ENCODE measurements at regions not wholly inside any gene's neighbourhood (a gene's known extent, or its start where the extent isn't known, plus 50 kb on each side); places are given as distances from the start of the nearest gene placed in this dataset.

DNA sequence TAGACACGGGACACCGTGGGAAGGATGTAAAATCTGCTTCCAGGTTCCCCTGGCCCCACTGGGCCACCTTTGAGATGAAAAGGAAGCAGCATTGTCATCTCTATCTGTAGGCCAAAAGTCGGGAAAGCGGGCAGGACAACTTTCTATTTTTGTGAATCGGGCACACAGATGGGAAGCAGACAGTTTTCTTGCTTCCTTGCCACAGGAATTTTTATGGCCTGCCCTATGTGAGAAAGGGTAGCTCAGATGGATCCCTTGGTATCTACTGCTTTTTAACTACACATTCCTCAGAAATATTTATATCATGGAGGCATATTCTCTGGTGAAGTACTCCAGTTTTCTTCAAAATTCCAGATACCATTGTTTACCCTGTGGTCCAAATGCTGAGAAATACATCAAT, 735.5 kb downstream of the CBLN2 start:
- no peak for FAIRE-seq
- DNase-seq (ENCODE audit: insufficient read length, low spot score): no peak

DNA sequence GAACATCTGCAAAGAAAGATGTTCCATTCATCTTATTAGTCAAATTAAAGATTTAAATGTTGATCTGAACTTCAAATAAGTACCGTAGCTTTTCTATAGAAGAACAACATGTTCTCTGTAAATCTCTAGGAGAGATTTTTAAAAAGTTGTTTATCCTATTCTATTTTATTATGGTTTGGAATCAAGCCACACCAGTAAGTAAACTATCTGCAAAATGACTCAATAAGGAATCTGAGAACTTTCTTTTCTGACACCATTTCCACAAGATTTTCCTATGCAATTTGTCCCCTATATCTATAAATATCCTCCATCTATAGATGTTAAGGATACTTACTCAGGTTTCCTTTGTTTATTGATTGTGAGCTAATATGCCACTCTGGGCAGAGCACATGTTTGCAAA, 736.6 kb downstream of the CBLN2 start:
- no peak for FAIRE-seq
- no peak for DNase-seq (ENCODE audit: insufficient read length, low spot score)

DNA sequence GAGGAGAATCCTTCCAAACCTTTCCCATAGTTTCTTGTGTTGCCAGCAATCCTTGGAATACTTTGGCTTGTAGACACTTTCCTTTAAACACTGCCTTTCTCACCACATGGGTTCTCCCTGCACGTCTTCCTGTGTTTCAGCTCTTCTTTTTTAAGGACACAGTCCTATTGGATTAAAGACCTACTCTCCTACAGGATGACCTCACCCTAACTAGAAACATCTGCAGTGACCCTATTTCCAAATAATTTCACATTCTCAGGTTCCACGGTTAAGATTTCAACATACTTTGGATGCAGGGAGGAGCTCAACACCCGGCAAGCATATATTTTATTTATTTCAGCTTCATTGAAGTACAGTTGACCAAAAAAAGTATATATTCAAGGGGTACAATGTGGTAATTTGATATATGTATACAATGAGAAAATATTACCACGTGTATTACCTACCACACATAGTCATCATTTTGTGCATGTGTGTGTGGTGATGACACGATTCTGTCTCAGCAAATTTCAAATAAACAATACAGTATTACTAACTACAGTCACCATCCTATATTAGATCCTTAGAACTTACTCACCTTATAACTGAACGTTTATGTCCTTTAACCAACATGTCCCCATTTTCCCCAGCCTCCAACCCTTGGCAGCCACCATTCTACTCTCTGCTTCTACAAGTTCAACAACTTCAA, 745.0 kb downstream of the CBLN2 start:
- no peak for DNase-seq (ENCODE audit: insufficient read length, low spot score)
- no peak for FAIRE-seq

DNA sequence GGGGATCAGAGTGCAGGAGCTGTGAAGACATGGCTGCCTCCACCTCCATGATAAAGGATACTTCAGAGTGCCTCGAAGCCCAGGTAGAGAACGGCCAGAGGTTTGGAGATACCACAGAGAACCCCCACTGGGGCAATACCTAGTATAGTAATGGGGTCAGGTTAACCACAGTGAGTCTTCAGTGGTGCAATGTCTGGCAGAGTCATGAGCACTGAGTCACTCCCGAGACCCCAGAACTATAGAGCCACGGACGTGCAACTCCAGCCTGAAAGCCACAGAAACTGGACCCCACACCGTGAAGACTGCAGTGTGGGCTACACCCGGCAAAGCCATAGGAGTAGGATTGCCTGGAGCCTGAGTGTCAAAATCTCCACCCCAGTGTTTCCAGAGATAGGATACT, 746.6 kb downstream of the CBLN2 start:
- DNase-seq (ENCODE audit: insufficient read length, low spot score) (no peak), FAIRE-seq (no peak)

DNA sequence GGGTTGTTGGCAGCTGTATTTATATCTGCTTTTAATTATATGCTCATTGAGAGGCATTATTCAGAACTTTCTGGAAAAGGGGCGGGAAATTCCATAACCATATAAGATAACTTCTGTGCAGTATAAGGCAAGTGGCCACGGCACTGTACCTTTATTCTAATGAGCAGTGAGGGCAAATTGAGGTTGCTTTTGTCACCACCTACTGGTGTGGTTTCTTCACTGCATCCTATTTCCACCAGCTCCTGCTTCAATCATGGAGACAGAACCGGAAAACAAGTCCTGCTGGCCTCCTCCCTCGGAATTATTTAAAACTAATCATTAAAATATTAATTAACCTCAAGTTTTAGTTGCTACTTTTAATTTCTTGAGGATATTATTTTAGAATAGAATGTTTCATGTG, 759.4 kb downstream of the CBLN2 start:
- FAIRE-seq (no peak), DNase-seq (ENCODE audit: insufficient read length, low spot score) (no peak)

DNA sequence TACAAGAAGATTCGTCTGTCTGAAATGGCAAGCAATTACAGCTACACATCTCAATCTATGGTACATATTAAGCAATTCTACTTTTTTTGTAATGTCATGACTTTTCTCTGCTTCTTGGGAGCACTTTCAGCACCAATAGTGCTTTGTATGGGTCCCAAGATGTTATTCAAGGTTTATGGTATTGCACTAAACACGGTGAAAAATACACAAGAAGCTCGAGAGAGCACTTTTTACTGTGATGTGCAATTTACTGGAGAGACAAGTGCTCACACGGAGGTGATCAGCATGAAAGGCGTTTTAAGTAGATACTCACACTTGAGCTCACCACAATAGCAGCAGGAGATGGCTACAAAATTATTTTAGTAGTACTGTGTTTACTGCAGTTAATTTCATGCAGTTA, 783.6 kb downstream of the CBLN2 start:
- DNase-seq (ENCODE audit: insufficient read length, low spot score) (no peak), FAIRE-seq (no peak)

DNA sequence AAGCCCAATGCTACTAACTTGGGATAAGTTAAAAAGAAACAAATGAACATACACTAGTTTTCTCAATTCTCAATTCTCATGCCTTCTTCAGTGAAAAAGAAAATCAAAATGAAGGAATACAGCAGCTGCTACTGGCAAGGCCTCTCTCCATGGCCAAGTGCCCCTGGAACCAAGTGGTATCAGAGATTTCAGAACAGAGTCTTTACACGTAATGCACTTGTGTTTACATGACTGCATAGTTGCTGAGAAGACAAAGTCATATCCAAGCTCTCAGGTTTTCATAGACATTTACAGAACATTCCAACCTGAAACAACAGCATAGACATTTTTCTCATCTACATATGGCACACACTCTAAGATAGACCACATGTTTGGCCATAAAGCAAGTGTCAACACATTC, 789.9 kb downstream of the CBLN2 start:
- DNase-seq (ENCODE audit: insufficient read length, low spot score): no peak
- no peak for FAIRE-seq

DNA sequence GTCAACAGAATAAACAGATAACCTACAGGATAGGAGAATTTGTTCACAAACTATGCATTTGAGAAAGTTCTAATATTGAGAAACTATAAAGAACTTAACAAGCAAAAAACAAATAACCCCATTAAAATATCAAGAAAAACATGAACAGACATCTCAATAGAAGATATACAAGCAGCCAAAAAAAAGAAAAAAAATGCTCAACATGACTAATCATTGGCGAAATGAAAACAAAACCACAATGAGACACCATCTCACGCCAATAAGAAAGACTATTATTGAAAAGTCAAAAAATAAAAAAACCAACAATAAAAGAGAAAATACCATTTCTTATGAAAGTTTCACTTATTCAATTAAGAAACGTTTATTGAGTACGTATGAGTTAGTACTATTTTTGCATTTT, 800.5 kb downstream of the CBLN2 start:
- FAIRE-seq: no peak
- no peak for DNase-seq (ENCODE audit: insufficient read length, low spot score)

DNA sequence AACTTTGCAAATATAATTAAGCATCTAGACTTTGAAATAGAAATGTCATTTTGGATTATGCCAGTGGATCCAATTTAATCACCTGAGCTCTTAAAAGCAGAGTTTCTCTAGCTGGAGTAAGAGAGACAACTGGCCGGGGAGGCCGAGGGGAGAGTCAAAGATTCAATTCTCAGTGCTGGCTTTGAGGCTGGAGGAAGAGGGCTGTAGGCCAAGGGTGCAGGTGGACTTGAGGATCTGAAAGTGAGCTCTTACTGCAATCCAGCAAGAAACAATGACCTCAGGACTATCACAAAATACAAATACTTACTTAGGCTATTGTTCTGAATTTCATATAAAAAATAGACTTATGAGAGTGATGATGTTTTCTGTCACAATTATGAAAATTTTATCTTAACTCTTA, 814.5 kb downstream of the CBLN2 start:
- FAIRE-seq (no peak), DNase-seq (ENCODE audit: insufficient read length, low spot score) (no peak)

DNA sequence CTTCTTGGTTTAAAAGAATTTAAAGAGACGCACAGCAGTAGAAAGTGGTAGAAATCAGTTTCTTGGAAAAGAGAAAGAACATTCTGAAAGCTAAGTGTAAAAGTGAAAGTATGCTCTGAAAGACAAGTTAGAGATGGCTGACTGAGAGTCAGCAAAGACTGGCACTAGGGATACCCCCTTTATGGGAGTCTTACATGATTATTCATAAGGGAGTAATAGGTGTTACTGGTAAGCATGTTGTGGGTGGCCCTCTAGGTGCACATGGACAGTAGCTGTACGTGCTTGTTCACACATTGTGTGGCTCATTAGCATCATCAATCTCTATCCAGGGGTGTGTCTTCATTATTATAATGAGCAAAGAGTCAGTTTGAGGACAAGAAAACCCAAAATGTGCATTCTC, 816.2 kb downstream of the CBLN2 start:
- FAIRE-seq (no peak), DNase-seq (ENCODE audit: insufficient read length, low spot score) (no peak)

DNA sequence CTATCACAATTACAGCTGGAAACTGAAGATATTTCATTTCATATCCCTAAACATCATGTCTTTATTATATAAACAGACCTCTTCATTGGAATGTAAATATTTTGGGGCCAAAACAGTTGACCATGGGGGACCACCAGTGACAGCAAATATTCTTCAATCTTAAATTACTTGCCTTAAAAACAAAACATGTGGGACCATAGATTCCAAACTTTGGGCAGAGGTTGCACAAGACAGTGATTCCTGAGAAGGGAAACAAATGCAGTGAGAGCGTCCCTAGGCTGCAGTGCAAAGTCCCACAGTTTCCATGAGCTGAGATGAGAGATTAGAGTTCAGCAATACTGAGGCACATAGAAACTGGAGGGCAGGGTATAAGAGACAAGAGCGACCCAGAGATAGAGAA, 818.9 kb downstream of the CBLN2 start:
- no peak for DNase-seq (ENCODE audit: insufficient read length, low spot score)
- no peak for FAIRE-seq

DNA sequence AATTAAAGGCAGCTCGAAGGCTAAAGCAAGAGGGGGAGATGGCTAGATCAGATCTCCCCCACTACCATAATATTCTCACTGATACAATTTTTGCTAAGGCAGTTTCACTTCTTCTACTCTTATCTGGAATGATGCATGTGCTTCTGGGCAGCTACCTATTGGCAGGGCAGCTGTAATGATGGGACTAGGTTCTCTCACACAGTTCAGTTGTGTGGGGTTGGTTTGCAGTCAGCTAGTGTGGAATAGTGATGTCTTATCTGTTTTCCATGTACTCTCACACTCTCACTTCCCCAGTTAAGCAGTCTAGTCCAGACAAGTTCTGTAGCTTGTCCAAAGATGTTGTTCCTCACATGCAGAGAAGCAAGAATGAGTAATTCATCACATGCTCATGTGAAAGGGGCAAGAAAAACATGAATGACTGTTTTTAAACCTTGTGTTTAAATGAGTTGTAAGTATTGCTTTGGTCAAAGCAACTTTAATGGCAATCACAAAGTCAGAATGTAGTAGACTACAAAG, 836.1 kb downstream of the CBLN2 start:
- FAIRE-seq (no peak), DNase-seq (ENCODE audit: insufficient read length, low spot score) (no peak)

DNA sequence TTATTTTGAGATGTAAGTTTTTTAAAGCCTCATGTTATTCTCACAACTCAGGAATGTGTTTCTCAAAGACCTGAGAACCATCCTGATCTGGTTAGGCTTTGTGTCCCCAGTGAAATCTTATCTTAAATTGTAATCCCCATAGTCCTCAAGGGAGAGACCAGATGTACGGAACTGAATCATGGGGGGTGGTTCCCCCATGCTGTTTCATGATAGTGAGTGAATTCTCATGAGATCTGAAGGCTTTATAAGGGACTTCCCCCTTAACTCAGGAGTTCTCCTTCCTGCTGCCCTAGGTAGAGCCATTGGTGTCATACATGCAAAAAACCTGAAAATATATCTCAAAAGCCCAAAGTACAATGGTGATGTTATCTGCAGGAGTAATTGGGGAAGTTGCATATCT, 836.7 kb downstream of the CBLN2 start:
- DNase-seq (ENCODE audit: insufficient read length, low spot score) (no peak), FAIRE-seq (no peak)

DNA sequence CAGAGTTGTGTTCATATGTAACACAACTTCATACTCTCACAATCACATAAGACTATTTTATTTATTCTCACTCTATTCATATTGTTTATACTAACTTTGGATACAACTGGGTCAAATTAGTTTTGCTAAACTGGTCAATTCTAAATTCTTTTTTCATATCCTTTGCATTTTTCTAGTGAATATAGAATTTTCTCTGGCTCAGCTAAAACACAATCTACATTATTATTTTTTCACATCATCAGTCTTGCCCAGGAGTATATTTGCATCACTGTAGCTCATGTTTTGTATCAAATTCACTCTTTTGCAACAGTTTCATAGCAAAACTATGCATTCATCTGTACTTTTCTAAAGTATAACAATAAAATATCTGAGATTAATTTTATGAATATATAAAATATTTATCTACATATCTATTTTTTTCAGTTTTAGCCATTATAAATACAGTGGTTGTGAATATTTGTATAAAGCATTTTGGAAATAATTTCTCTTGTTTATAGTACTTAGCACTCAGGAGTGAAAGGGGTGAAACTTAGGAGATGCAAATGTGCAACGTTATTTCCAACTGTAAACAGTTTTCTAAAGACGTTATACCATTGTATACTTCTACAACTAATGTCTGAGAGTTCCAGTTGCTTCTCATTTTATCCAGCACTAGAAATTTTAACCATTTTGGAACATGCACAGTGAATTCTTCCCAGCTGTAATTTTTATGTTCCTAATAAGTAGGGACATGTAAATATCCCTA, 854.6 kb downstream of the CBLN2 start:
- no peak for DNase-seq (ENCODE audit: insufficient read length, low spot score)
- FAIRE-seq: no peak

DNA sequence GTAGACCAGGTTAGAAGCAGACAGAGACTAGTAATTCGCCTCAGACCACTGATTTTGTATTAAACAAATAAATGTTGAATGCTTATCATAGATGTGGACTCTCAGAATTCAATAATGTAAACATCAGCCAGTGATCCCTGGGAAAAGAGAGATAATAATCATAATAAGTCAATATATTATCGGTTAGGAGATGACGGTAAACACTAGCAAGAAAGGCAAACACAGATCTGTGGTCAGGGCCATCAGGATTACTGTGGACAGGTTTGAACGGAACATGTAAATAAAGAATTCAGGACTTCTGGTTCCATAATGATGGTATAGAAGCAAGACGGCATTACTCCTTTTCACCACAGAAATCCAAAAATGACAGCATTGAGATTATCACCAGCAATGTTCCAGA, 861.6 kb downstream of the CBLN2 start:
- no peak for DNase-seq (ENCODE audit: insufficient read length, low spot score)
- FAIRE-seq: no peak

DNA sequence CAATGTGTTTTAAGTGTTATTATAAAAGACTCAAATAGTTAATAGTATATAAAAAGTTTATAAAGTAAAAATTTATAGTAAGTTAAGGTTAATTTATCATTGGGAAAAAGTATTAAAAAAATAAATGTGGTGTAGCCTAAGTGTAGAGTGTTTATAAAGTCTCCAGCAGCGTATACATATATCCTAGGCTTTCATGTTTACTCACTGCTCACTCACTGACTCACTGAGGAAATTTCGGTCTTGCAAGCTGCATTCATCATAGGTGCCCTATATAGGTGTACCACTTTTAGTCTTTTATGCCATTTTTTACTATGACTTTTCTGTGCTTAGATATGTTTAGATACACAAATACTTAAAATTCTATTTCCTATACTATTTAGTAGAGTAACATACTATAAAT, 866.0 kb downstream of the CBLN2 start:
- no peak for DNase-seq (ENCODE audit: insufficient read length, low spot score)
- FAIRE-seq: no peak

DNA sequence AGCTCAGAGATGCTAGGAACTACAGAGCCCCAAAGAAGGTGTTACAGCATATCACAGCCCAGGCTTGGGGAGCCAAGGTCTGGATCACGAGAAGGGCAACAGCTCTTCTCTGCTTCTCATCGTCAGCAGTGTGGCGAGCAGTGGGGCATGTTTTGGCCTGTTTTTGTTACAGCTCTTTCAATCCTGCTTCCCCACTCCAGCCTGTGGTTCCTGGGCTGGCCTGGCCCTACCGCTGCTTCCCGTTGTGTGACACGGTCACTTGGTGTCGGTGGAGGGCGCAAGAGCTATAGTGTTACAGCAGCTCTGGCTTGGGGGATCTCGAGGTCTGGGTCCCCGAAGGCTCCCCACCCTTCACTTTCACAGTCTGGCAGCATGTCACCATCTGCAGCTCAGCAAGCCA, 870.2 kb downstream of the CBLN2 start:
- FAIRE-seq (no peak), DNase-seq (ENCODE audit: insufficient read length, low spot score) (no peak)

DNA sequence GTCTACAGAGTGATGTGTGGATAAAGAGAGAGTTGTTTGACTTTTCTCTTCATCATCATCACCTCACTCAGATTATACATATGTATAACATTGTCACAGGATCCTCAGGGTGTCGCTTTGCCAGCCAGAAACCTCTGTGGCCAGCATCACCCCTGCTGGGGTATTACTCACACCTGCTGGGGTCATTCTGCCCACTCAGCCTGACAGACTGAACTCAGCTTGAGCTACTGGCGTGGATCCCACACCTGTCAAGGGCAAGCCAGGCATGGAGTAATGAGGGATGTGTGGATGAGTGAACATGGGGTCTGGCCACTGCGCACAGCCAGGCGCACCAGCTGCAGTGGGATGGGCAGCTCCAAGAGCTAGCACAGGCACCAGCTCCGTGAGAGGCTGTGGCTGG, 870.6 kb downstream of the CBLN2 start:
- FAIRE-seq (no peak), DNase-seq (ENCODE audit: insufficient read length, low spot score) (no peak)

DNA sequence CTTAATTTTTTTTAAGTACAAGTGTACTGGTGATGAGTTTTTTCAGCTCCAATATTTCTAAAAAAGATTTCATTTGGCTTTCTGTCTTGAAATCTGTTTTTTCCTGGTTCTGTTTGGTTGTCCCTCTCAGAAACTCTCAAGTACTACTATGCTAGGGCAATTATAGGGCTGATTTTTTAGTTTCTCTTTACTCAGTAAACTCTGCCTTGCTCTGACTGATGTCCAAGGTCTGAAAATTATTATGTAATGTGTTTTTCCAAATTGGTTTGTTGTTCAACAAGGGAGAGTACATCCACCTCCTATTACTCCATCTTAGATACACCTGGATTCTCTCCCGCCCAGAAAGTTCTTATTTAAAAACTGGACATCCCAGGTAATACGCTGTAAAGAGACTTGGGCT, 877.7 kb downstream of the CBLN2 start:
- FAIRE-seq (no peak), DNase-seq (ENCODE audit: insufficient read length, low spot score) (no peak)

DNA sequence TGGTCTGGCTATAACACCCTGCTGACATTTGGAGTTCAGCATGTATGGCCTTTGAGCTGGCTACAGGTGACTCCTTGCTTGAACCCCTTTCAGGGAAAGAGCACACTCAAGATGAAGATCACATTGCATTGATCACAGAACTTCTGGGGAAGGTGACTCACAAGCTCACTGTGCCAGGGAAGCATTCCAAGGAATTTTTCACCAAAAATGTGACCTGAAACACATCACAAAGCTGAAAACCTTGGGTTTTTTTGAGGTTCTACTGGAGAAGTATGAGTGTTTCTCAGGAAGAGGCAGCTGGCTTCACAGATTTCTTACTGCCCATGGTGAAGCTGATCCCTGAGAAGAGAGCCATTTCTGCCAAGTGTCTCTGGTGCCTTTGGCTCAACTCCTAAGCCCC, 879.0 kb downstream of the CBLN2 start:
- FAIRE-seq: no peak
- no peak for DNase-seq (ENCODE audit: insufficient read length, low spot score)

DNA sequence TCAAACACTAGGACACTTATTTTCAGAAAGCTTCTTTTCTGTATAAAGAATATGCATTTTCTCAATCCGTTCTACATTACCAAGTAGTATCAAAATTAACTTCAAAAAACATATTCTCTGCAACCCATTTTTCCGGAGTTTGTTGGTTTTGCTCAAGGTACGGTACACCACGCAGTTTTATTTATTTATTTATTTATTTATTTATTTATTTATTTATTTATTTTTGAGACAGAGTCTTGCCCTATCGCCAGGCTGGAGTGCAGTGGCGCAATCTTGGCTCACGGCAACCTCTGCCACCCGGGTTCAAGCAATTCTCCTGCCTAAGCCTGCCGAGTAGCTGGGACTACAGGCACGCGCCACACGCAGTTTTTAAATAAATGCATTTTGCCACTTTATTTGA, 900.3 kb downstream of the CBLN2 start:
- FAIRE-seq: no peak
- DNase-seq (ENCODE audit: insufficient read length, low spot score): no peak

DNA sequence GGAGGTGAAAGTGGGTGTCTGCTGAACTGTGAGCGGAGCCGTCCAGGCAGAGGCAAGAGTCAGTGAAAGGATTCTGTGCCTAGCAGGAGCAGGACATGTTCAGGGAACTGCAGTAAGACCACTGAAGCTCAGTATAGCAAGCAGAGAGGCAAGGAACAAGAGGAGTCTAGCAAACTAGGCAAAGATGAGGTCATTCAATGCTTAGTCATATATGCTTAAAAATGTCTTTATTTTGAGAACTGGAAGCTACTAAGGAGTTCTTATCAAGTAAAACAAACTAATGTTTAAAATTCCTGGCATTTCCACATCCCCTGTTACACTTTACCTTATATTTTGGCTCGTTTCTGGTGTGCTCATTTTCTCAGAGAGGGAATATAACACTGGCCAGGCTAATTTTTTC, 913.4 kb downstream of the CBLN2 start:
- DNase-seq (ENCODE audit: insufficient read length, low spot score) (no peak), FAIRE-seq (no peak)
